ENCODE measurements at regions not wholly inside any gene's neighbourhood (a gene's known extent, or its start where the extent isn't known, plus 50 kb on each side); places are given as distances from the start of the nearest gene placed in this dataset.

- DNase-seq: no peak
Measured at GRCh38 chr10:129325893-129326292, 141.1 kb upstream of the MGMT start.

GRCh38 chr10:129328546-129328945 lies 138.5 kb upstream of the MGMT start:
- no peak for DNase-seq

DNA sequence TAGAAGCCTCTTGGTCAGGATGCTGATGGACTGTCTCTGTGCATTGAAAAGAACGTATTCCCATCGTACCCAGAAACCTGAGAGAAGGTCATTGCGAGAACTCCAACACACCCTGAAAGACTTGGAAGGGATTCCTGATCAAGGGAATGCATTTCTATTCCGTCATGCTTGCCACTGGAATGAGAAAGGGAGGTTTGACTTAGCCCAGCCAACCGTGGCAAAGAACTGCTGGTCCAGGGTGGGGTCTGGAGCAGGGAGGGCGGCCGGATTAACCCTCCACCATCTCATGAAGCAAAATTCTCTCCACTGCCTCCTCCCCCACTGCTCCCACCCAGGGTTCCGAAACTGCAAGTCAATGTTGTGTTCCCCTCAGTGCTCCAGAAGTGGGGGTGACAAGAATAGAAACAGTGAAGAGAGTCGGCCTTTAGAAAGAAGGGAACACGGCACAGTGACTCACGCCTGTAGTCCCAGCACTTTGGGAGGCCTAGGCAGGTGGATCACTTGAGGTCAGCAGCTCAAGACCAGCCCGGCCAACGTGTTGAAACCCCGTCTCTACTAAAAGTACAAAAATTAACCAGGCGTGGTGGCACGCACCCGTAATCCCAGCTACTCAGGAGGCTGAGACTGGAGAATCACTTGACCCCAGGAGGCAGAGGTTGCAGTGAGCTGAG lies 137.5 kb upstream of the MGMT start:
- DNase-seq: no peak

DNA sequence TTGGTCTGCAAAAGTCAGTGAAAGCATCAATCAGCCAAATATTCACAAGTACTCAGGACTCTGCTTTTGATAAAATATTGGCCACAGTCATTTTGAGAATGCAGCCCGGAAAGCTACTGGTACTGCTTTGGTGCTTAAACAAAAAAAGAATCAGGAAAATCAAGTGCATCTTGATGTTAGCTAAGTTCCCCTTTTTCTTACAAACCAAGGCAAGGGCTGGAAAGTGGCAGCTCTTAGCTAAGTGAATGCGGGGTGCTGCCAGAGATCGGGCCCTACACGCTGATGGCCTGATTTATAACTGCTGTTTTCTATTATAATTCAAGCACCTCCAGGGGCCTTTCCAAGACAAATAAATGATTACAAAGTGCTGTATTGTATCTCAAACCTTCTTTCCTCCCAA lies 136.8 kb upstream of the MGMT start:
- DNase-seq: no peak

DNA sequence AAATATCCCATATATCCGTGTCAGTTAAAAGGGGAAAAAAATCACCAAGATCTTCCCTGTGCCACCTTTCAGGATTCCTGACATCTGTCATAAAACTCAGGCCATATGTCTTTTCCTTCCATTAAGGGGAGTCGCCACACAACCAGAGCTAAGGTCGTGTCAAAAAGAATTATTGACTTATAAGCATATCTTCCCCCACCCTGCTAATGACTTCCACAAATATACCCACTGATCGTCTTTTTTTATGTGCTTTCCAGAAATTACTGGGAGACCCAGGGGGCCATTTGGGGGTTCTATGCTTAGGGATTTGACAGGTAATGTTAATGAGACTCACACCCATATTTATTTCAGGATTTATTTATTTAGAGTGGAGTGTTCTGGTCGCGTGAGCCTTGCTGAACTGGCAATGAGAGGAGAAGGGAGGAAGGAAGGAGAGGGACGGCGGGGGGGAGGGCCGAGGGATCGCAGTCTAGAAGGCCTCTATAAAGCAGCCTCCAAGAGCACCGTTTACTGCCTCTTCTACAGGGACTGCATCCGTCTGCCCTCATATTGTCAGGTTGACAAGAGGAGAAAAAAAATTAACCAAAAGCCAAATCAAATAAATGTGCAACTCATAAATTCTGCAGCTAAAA lies 135.7 kb upstream of the MGMT start:
- no peak for DNase-seq

DNA sequence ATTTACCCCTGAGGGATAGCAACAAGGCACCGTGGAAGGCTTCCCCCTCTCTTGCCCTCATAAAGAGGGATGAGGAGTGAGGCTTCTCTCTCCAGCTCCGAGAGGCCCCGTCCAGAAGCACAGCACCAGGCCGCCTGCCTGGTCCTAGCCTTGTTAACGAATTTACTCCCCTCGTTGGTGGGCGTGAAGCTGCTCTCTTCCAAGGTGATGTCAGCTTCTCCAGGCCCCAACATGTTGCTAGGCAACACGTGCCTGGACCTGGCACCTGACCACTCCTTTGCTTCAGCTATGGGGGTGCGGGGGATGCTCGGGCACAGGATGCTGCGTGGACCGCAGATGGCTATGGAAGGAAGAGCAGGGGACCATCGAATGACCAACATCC lies 135.2 kb upstream of the MGMT start:
- DNase-seq: no peak

DNA sequence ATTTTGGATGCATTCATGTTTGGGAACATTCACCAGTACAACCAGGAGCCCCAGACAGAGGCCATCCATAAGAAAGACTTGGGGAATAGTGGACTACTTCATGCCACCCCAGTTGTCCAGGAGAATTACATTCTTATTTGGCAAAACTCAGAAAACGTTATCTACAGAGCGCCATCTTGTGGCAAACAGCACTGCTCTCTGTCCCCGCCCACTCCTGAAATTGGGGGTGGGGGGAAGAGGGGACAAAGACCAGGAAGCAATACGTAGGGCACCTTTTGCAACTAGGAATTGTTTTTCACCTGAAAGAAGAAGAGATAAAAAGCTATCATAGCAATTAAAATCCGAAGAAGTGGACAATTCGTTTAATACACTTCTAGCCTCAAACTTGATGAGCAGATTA lies 134.6 kb upstream of the MGMT start:
- no peak for DNase-seq

DNA sequence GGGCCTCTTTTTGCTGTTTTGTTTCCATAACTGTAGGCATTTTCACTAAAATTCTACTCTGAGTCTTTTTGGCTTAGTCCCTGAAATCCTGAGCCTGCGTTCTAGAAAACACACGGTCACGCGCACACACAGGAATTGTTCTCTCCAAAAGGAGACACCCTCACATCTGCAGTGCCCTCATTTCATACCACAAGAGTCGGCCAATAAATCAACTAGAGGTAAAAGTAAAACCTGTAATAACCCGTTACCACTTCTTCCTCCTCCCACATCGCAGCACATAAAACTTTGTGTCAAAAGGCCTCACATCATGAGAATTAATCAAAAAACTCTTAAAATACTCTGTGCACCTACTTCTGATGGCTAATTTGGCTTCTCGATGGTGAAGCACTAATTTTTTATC lies 133.3 kb upstream of the MGMT start:
- no peak for DNase-seq

- DNase-seq: no peak
Measured at GRCh38 chr10:129334266-129334665, 132.8 kb upstream of the MGMT start.

DNA sequence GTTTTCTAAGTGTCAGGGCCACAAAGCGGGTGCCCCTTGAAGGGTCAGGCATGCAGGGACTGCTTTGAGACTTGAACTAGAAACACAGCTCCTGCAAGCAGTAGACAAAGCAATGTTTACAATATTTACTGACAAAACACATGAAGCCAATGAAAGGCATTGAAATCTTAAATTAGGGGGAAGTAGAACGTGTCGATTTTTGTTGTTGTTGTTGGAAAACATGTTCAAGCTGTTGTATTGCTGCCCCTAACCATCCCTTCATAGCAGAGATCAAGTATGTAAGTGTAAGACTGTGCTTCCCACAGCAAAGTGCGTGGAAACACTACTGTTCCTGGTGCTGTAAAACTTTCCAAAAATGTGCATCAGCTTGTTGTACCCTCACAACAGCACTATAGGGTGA lies 131.6 kb upstream of the MGMT start:
- no peak for DNase-seq

DNA sequence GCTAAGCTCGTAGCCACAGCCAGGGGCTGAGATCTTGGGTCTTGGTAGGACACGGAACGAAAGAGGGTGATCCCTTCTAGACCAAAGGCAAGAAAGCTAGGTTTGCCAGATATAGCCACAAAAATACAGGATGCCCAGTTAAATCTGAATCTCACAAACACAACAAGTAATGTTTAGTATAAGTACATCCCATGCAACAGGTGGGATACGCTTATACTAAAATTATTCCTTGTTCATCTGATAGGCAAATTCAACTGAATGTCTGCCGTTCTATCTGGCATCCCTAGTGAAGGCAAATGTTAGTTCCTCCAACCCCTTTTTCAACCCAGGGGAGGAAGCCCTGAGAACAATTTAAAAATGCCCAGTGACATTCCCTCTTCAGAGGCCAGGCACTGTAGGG lies 131.1 kb upstream of the MGMT start:
- no peak for DNase-seq

GRCh38 chr10:129339191-129339590 lies 127.8 kb upstream of the MGMT start:
- no peak for DNase-seq

GRCh38 chr10:129339841-129340240 lies 127.2 kb upstream of the MGMT start:
- DNase-seq: no peak

DNA sequence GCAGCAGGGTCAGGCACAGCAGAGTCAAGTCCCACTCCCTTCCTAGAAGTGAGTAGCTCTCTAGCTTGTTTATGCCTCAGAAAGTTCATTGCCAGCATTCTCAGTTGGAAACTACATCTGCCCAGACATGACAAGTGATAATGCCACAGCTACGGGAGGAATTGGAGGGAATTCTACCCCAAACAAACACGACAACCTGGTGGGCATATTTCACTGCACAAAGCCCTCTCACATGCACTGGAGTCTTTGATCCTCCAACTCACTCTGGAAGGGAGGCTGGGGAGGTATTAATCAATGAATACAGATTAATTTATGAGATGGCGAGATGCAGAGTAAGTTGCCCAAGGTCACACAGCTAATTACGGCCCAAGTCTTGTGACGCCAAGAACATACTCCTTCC lies 126.0 kb upstream of the MGMT start:
- no peak for DNase-seq

GRCh38 chr10:129342385-129342784 lies 124.7 kb upstream of the MGMT start:
- DNase-seq: no peak

DNA sequence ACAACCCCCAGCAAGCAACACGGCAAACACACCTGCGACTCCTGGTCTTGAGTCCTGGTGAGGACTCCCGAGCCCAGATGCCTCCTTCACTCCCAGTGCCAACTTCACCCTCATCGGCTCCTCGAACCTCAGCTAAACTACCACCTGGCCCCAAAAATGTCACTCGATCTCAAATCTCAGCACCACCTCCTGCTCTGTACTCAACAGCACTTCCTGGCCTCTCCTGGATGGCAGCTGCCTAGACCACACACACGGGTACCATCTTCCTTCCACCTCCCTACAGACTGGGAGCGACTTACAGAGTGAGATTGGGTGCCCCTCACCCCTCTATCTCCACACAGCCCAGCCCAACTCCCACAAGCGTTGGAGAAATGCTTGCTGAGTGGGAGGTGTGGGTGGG lies 123.9 kb upstream of the MGMT start:
- no peak for DNase-seq

DNA sequence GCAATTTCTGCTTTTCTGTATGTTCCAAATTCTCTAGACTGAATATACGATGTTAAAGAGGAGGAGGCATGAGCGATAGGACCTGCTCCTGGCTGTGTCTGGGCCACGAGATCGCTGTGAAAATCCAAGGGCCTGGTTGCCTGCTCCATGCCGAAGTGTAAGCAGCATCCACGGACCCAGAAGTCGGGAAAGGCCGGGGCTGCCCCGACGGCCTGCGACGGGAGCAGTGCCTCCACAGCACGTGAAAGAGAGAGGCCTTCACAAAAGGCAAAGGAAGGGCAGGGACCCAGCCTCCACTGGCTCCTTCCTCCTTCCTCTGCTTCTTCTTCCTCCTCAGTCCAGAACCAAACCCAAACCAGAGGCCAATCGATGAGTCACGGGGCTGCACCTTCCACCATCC lies 122.9 kb upstream of the MGMT start:
- no peak for DNase-seq

DNA sequence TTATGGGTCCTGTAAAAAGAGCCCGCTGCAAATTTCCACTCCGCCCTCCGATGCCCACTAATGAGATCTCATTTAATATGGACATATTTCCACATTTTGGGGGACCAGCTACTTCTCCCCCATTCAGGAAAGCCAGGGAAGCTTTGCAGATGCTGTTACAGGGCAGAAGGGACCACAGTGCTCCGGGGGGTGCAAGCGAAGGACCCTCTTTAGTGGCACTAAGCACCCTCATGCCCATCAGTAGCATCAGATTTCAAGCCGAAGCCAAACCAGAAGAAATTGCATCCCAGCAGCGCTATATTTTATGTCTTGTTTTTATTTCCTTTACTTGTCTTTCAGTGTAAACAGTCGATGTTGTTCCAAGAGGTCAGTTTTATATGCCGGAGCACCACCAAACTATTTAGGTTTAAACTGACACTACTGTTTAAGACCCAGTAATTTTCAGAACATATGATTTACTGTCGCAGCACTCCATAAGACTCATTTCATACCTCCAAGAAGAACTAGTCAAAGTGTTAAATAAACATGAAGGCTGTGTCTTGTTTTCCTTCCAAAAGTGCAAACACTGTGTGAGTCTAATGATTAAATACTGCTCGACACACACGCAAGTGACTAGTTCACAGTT lies 122.2 kb upstream of the MGMT start:
- no peak for DNase-seq

GRCh38 chr10:129345763-129346162 lies 121.3 kb upstream of the MGMT start:
- DNase-seq: no peak

DNA sequence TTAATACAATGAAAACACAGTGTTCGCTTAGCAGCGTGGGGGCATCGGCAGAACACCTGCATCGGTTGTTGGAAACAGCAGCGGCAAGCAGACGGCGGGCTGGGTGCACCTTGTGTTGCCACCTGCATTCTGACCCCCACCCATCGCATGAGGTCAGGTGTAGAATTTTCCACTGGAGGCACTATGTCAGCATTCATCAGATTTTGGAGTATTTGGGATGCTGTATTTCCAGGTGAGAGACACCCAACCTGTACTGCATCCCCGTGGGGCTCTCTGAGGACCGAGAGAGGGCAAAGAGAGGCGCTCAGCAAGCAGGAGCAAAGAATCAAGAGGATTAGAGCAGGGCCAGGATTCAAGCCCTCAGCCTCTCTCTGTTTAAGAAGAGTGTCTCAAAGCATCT lies 116.4 kb upstream of the MGMT start:
- DNase-seq: no peak

GRCh38 chr10:129353101-129353500 lies 113.9 kb upstream of the MGMT start:
- DNase-seq: no peak

GRCh38 chr10:129360046-129360445 lies 107.0 kb upstream of the MGMT start:
- DNase-seq: no peak

- DNase-seq: no peak
Measured at GRCh38 chr10:129361676-129362376, 105.2 kb upstream of the MGMT start.

DNA sequence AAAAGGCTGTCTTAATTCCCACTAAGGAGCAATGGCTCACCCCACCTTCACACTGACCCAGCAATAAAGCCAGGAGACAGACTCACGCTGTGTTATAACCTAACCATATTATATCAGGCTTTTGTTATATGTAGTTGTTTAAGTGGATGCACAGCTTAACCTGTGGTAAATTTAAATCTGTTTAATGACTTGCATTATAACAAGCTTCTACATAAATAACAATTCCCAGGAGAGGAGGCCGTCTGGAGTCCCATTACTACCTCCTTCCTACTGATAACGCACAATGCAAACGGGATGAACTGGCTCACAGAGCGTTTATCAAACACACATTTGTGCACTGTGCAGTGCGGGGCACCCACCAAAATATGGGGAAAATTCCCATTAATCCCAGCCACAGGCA lies 102.1 kb upstream of the MGMT start:
- DNase-seq: no peak
